ENCODE measurements at regions not wholly inside any gene's neighbourhood (a gene's known extent, or its start where the extent isn't known, plus 50 kb on each side); places are given as distances from the start of the nearest gene placed in this dataset.

GRCh38 chr4:115228851-115229250, 115.4 kb upstream of the NDST4 start:
- Histone ChIP-seq H3K4me2 (ENCODE audit: low read depth, low read length, poor library complexity, severe bottlenecking) (no peak overlapping the region), H3F3A (ENCODE audit: low read depth) (no peaks in the 10 kb centered on the region), H3K79me2 (ENCODE audit: insufficient read depth, low read length) (no peaks in the 10 kb centered on the region), H3K9me3 (ENCODE audit: insufficient read depth, low read depth, low read length) (no peaks in the 10 kb centered on the region), H3K36me3 (ENCODE audit: insufficient read depth, low read length) (no peaks in the 10 kb centered on the region), H3K9me2 (replicated peaks; ENCODE audit: low read depth, low read length) (no peaks in the 10 kb centered on the region), H4K20me1 (ENCODE audit: insufficient read depth, low read length, poor library complexity, severe bottlenecking) (no peaks in the 10 kb centered on the region), H3K27me3 (ENCODE audit: insufficient read depth, low read length, poor library complexity, severe bottlenecking) (no peaks in the 10 kb centered on the region), H3K9ac (ENCODE audit: low read depth, low read length, poor library complexity, severe bottlenecking) (no peak overlapping the region), H3K4me1 (ENCODE audit: insufficient read depth, low read length, poor library complexity, severe bottlenecking) (peaks cover 7% of the 10 kb centered on the region), H3K4me3 (ENCODE audit: low read length, poor library complexity, severe bottlenecking) (no peak overlapping the region), H2AFZ (ENCODE audit: low read length) (no peak overlapping the region)
- no peak for TF ChIP-seq CTCF (conservative IDR thresholded peaks at IDR 0.05; ENCODE audit: low read length)
- TF ChIP-seq EZH2phosphoT487 (IDR thresholded peaks at IDR 0.05; ENCODE audit: borderline replicate concordance): no peak

GRCh38 chr4:115222061-115222460, 108.6 kb upstream of the NDST4 start:
- Histone ChIP-seq H3F3A (ENCODE audit: low read depth) (no peaks in the 10 kb centered on the region), H3K4me3 (ENCODE audit: low read length, poor library complexity, severe bottlenecking) (no peak overlapping the region), H3K9me3 (ENCODE audit: insufficient read depth, low read depth, low read length) (no peaks in the 10 kb centered on the region), H3K9ac (ENCODE audit: low read depth, low read length, poor library complexity, severe bottlenecking) (no peak overlapping the region), H4K20me1 (ENCODE audit: insufficient read depth, low read length, poor library complexity, severe bottlenecking) (no peaks in the 10 kb centered on the region), H3K4me2 (ENCODE audit: low read depth, low read length, poor library complexity, severe bottlenecking) (no peak overlapping the region), H3K79me2 (ENCODE audit: insufficient read depth, low read length) (no peaks in the 10 kb centered on the region), H3K36me3 (ENCODE audit: insufficient read depth, low read length) (no peaks in the 10 kb centered on the region), H2AFZ (ENCODE audit: low read length) (no peak overlapping the region), H3K4me1 (ENCODE audit: insufficient read depth, low read length, poor library complexity, severe bottlenecking) (no peaks in the 10 kb centered on the region), H3K27me3 (ENCODE audit: insufficient read depth, low read length, poor library complexity, severe bottlenecking) (peaks cover 35% of the 10 kb centered on the region), H3K9me2 (replicated peaks; ENCODE audit: low read depth, low read length) (no peaks in the 10 kb centered on the region)
- TF ChIP-seq EZH2phosphoT487 (IDR thresholded peaks at IDR 0.05; ENCODE audit: borderline replicate concordance) (no peak), CTCF (conservative IDR thresholded peaks at IDR 0.05; ENCODE audit: low read length) (no peak)

GRCh38 chr4:115219862-115220261, 106.4 kb upstream of the NDST4 start:
- no peak overlapping the region for H3K4me2 ChIP-seq (ENCODE audit: low read depth, low read length, poor library complexity, severe bottlenecking)
- H3K4me3 ChIP-seq (ENCODE audit: low read length, poor library complexity, severe bottlenecking): no peak overlapping the region
- peaks cover 57% of the 10 kb centered on the region for H3K27me3 ChIP-seq (ENCODE audit: insufficient read depth, low read length, poor library complexity, severe bottlenecking)
- H3F3A ChIP-seq (ENCODE audit: low read depth): no peaks in the 10 kb centered on the region
- no peaks in the 10 kb centered on the region for H3K79me2 ChIP-seq (ENCODE audit: insufficient read depth, low read length)
- H4K20me1 ChIP-seq (ENCODE audit: insufficient read depth, low read length, poor library complexity, severe bottlenecking): no peaks in the 10 kb centered on the region
- H3K4me1 ChIP-seq (ENCODE audit: insufficient read depth, low read length, poor library complexity, severe bottlenecking): no peaks in the 10 kb centered on the region
- no peaks in the 10 kb centered on the region for H3K9me3 ChIP-seq (ENCODE audit: insufficient read depth, low read depth, low read length)
- no peak overlapping the region for H2AFZ ChIP-seq (ENCODE audit: low read length)
- H3K9me2 ChIP-seq (replicated peaks; ENCODE audit: low read depth, low read length): no peaks in the 10 kb centered on the region
- no peaks in the 10 kb centered on the region for H3K36me3 ChIP-seq (ENCODE audit: insufficient read depth, low read length)
- TF ChIP-seq EZH2phosphoT487 (IDR thresholded peaks at IDR 0.05; ENCODE audit: borderline replicate concordance): no peak
- no peak for TF ChIP-seq CTCF (conservative IDR thresholded peaks at IDR 0.05; ENCODE audit: low read length)
- H3K9ac ChIP-seq (ENCODE audit: low read depth, low read length, poor library complexity, severe bottlenecking): no peak overlapping the region
